Stimulated activated CD8-positive, alpha-beta memory T cell treated with anti-CD3 and anti-CD28 coated beads, Interleukin-12 subunit alpha, Interleukin-12 subunit beta, amount 100 ng/mL, for 24 hours (primary cell): ENCODE measurements at regions not wholly inside any gene's neighbourhood (a gene's known extent, or its start where the extent isn't known, plus 50 kb on each side); places are given as distances from the start of the nearest gene placed in this dataset.

Experiments used
- DNase-seq: peaks from one replicate; pipeline ENCODE4 v3.0.0-alpha.2; 2020; ENCODE audit errors: extremely low read depth

DNA sequence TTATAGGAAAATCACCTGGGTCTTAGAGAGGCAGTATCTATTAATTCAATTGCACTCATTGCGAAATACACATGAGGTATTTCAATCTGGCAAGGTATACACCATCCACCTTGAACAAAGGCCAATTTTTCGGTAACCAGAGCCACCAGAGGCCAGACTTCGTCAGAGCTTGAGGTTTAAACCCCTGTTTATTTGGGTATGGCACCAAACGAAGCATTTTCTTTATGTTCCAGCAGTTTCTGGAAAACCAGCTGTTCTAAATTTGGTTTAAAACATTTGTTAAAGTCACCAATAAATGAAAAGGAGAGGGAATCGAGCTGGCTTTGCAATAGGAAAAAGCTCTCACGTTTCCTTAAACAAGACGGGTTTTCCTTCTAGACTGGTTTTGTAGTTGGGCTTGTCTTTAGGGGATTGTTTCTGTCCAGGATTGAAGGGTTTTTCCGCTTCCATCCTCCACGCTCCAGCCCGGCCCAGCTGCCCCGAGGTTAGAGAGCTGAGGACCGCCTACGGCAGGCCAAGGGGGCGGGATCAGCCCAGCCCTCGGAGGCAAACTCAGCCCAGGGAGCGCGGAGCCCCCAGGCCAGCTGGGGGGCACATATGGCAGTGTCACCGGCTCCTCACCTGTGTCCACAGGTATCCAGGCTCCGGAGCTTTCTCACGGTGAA, 539.4 kb upstream of the MGMT start:
- DNase-seq: no peak

DNA sequence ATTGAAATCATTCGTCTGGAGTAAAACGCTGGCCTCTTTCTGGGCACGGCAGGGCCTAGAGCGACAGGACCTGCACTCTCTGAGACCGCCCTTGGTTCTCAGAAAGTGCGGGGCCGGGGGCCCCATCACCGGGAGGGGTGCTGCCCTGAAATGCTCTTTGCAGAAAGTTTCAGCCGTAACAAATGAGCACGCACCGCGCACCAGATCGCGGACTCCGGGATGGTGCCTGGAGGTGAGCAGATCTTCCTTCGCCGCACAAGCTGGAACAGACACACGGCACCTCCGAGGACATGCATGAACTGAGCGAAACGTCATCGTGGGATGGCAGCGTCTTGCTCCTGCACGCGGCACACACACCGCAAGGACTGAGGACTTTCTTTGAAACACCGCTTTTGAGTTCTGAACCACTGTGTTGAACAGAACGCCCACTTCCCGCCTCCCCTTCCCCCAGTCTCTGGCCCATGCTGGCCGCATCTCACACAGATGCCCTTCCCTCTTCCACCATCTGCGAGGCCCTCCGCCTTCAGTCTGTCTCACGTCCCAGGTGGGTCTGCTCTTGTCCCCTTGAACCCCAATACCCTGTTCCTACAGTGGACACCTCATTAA, 538.7 kb upstream of the MGMT start:
- no peak for DNase-seq

DNA sequence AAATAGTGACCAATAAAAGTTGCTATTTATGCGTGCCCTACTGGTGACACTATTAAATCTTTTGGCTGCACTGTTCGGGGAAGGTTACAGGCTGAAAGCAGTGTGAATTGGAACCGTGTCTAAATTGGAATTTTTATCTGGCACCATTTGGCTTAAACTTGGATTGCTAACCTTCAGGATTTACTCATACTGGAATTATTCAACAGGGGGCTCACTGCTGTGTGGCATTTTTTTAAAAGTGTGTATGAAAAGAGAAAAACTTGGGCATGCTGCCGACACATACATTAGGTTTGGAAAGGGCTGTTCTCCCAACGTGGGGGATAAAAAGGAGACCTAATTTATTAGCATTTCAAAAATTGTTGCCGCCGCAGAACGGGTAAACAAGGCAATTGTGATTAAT, 537.9 kb upstream of the MGMT start:
- no peak for DNase-seq

DNA sequence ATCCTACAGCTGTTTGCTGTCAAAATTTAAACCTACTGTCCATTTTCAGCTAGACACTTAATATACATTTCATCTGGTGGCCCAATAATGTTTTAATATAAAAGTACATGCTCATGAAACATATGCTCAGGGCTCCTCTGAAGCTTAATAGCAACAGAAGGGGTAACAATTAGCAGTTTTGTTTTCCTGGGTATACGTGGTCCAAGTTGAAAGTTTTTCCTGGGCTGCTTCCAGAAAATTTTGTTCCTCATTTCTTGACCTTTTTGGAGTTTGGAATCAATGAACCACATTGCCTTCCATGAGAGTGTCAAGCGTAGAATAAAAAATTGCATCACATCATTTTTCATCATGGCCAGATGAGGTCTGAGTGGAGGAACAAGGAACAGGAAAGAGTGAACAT, 537.3 kb upstream of the MGMT start:
- DNase-seq: no peak

DNA sequence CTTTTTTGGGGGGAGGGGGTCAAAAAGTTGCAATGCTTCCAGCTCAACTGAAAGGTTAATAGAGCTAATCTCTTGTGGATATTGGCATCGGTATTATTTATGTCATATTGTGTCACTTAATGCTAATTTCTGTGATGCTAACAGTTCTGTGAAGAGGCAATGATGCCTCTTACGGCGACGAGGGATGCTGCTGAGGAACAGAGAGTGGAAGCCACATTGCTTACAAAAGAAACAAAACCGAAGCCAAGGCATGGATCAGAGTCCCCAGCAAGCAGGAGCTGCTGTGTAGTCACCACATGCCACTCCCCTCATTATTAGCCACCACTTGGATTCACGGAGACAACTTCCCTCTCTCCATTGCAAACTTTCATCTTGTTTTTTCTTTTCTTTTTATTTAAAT, 536.5 kb upstream of the MGMT start:
- no peak for DNase-seq

DNA sequence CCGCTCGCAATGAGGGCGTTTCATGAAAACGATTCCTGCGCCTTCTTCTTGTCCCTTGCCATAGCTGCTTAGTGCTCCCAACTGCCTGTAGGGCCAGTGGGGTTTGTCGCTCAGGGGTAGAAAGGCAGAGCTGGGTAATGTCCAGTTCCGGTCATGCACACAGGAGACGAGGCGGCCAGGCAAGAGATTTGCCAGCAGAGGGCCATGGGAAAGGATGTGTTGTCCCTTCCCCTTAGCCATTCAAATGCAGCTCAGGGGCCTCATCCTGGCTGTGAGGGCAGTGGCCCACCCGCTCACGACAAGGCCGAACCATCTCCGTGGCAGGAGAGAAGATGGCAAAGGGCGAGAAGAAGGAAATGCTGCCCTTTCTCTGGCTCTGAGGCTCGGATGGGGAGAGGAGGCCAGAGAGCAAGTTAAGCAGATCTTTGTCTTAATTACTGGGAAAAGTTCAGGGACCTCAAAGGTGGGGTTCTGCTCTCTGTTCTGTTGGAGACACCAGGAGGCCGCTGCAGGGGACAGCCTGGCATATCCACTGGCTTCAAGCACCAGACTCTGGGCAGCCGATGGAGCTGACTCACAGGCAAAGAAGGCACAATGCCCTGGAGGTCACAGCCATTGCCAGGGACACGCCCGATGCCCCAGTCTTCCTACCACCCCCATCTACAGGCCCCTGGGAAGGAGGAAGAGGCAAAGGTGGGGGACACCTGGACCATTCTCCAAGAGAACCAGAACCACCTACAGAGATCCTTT, 534.8 kb upstream of the MGMT start:
- DNase-seq: no peak

DNA sequence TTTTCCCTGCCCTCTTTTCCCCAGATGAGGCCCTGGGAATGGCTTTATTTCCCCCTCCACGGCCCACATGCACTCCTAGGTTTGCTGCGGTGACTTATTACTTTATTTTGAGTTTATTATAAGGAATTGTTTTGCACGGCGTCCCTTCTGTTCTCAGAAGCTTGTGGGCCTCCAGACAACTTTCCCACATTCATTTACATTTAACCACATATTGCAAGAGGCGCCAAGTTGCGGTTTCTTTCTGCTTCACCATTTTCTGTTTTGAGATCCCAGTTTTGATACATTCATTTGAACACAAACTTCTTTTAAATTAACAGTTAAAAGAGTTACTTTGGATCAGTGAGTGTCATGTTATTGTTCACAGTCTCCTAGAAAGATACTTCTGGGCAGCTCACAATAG, 532.5 kb upstream of the MGMT start:
- DNase-seq: no peak

DNA sequence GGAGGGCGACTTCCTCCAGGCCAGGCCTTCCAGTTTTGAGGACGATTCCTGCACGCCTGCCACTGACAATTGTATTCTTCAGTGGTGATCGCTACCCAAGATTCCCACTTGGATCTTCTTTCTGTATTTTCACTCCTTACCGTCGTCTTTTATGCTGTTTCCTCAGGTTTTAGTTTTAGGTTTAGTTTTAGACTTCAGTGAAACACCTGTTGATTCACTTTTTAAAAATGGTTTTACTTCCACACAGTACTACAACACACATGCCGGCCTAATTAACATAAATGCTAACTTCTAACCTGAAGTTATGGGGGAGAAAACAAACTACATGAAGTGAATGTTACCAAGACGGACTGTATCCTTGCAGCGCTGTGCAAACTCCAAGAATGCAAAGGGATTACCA, 530.6 kb upstream of the MGMT start:
- no peak for DNase-seq

DNA sequence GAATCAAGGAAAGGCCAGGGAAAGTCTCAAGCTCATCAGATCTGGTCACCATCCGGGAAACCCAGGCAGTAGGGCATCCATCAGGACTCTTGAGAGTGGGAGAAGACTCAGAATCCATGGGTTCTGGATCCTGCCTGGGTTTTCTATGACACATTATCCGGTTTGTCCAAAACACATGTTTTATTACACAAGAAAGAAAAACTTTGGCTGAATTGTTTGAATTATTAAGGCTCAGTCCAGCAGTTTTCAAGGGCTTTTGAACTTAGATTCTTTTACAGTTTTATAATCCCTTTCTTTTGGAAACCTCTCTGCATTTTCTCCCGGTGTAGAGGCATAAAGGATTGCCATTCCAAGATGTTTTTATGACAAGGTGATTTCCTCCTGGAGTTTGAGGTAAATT, 528.5 kb upstream of the MGMT start:
- DNase-seq: no peak

DNA sequence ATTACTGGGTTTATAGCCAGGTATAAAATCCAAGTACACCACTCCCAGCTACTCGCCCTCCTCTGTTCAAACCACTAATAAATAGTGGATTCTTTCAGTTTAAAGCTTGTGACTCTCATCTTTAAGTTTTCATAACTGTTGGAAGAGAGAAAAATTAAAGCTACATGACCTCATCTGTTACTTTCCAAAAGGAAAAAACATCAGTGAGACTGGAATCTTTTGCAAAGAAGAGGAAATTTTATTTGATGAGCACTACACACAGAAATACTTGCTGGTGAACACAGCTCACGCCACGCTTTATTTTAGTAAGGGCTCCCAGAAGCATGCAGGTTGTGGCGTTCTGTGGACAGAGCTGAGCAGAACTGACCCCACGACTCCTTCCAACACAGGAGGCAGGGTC, 527.0 kb upstream of the MGMT start:
- no peak for DNase-seq

DNA sequence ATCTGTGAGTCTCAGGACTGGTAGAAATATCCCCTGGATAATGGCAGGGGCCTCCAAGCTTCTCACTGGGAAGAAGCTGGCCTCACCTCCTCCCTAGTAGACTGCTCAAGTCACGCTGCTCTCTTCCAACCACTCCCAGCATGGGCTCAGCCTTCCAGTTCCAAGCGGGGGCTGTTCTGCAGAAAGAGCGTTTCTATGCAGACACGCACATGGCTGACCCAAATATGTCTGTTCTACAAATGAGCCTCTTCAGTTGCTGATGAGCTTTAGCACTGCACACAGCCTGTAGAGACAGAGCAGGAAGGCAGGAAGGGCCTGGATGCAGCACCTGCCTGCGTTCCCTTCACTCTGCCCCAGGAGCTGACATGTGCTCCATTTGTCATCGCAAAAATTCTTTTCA, 523.9 kb upstream of the MGMT start:
- DNase-seq: no peak

DNA sequence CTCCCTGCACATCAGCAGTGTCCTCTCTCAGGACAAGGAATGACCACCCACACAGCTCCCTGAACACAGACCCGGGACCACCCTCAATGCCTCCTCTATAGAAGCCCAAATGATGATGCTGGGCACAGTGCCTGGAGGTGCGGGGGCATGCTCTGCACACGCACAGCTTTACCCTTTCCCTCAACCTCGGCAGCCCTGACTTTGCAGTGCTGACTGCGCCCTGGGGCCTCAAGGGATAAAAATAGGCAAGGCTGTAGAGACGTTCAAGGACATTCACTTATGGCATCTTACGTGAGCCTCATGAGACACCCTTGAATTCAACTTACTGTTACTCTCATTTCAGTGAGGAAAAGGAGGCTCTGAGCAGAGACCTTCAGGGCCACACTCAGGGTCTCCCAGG, 521.6 kb upstream of the MGMT start:
- no peak for DNase-seq

DNA sequence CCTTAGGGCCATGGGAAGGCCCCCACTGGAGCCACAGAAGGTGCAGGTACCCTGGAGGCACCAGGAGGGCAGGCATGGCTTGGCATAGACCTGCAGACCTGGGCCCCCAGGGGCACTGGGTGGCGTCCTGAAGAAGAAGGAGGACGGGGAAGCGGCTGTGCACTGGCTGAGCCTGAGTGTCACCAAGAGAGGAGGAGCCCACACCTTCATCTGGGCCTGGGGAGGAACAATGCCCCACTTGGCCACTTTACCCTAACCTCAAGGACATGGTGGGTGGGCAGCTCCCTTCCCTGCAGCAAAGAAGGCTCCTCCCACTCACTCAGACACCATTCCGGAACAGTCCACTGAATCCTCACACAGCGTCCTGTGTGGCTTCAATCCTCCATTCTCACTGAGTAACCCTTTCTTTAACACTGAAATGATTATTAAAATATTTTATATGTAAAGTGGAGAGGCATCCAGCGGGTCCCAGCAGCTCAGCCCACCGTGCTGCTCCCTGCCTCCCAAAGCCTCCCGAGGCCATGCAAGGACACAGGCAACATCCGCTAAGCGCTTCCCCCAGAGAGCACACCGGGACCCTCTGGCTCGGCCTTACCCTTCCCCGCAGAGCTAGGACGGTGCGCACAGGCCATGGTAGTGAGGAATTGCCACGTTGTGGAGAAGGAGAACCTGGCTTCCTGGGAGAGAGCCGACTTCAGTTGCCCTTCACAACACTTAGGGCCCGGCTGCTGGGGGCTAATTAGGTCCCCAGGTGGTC, 516.7 kb upstream of the MGMT start:
- no peak for DNase-seq

DNA sequence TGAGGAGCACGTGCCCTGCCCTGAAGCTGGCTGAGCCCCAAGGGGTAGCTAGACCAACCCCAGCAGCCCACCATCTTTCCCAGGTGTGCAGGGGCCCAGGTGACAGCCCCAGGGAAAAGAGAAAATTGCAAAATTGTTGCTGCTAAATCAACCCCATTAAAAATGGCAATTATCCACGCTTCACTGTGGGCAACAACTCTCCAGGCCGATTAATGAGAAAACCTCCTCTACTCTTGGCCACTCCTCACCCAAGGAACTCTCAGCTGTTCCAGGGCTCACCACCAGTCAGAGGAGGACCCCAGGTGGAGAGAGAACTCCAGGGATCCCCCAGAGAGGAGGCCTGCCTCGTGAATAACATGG, 516.1 kb upstream of the MGMT start:
- no peak for DNase-seq

DNA sequence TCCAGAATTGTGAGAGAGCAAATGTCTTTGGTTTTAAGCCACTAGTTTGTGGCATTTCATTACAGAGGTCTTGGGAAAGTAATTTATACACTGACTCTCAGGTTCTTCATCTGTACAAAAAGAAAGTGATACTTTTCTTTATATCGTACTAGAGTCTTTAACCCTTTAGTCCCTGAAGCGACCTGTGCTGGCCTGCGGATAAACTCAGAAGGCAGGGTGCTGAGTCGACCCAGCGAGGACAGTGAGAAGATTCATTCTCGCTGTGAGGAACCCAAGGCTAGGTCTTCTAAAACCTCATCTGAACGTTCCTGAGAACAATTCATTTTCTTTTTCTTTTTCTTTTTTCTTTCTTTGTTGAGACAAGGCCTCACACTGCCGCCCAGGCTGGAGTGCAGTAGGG, 514.2 kb upstream of the MGMT start:
- DNase-seq: no peak

DNA sequence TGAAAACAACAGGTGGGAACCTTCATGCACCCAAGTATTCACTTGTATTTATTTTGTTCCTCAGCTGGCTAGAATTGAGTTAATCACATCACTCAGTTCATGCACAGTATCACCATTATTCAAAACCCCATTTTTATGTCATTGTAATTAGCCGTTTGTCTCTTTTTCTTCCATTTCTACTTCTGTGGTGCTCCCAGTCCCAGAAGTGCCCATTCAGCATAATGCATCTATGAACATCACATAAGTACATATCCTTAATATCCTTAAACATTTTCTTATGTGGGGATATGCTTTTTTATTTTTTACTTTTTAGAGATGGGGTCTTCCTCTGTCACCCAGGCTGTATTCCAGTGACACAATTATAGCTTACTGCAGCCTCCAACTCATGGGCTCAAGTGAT, 510.9 kb upstream of the MGMT start:
- DNase-seq: no peak

DNA sequence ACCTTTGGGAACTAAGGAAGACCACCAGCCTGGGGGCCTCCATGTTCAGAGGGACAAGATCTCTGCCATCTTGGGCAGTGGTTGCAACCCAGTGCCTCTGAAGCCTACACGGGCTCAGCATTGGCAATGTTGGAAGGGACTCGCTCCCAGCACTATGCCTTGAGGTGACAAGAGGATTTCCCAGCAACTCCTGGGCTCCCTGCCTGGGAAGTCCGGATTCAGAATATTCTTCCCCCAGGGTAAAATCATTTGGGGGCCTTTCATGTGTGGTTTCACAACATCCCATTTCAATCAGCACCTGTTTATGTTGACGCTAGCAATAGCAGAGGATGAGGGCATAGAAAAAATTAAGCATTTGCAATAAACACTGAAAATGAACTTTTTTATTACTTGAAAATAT, 509.8 kb upstream of the MGMT start:
- no peak for DNase-seq

DNA sequence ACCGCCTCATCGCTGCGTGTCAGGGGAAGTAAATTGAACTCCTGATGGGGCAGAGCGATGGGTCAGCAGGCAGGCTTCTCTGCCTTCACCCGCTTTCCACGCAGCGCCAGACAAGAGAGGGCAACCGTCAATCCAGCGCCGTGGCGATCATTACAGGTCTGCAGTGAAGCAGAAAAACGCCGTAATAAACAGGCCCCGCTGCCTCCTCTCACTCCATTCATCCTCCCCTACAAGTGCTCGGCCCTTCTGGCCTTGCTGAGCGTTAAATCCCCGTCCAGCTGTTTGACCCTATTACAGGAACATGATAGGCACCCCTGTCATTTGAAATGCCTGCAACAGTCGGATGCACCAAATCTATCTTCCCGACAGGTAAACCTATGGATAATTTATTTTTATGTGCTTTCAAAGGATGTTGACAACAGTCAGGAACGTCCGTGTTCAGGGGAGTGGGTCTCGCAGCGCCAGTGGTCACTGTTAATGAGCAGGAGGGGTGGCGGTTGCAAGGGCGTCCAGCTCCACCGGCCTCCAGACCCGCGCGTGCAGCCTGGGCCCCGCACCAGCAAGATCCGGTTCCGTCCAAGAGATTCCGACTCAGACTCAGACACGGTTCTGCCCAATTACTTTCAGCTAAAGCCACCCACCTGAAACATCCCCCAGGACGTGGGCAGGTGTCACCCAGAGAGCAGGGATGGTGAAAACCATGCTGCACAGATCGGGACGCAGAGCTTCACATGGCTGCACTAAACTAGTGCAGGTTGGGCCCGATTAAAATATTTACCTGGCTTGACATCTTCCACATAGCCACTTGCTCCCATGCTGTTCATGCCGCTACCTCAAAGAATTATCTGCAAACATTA, 508.0 kb upstream of the MGMT start:
- no peak for DNase-seq

DNA sequence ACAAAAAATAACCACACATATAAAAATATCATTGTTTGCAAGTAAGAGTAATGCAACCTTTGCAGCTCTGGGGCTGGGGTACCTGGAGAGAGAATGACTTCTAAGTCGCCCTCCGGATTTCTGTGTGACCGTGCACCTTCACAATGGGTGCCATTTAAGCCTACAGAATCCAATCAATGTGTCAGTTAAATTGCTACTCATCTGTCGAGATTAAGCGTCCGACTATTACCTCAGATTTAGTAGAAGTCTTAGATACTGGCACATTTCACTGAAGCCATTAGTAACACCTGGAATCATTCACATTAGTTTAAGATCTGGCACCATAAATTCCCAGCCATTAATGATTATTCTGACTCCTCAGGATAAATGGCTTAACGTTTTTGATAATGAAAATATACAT, 507.3 kb upstream of the MGMT start:
- DNase-seq: no peak

DNA sequence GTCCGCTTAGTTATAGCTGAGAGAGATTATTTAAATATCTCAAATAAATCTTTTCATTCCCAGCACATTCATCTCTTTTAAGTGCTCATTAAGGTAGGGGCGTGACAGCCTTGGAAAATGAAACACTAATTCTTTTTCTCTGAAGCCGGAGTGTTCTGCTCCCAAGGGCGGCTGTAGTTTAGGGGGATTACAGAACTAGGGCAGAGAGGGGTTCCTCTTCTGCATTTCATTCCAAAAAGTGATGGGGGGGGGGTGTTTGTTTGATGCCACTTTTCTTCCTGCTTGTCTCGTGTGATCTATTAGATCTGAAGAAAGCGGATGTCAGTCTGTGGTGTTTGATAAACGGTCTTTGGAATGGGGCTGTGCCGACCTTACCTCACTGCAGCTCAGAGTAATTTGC, 506.5 kb upstream of the MGMT start:
- DNase-seq: no peak

DNA sequence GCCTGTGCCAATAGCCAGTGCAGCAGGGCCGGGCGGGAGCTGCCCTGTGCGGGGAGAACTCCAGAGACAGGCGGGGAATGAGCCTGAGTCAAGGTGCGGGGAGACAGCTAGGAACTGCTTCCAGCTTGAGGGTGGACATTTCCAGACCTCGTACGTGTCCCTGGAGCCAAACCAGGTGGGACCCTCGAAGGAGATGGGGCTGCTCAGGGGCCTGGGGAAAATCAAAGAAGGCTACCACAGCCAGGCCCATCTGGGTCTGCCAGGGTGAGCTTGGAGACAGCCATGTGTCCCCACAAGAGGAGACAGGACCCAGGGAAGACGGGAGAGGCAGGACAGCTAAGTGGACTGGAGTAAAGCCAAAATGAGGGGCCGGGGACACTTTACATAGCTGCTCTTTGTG, 504.9 kb upstream of the MGMT start:
- no peak for DNase-seq
